ENCODE measurements at regions not wholly inside any gene's neighbourhood (a gene's known extent, or its start where the extent isn't known, plus 50 kb on each side); places are given as distances from the start of the nearest gene placed in this dataset.

- no peaks in the 10 kb centered on the region for H3K36me3 ChIP-seq (ENCODE audit: insufficient read depth, low read length)
- H2AFZ ChIP-seq (ENCODE audit: low read depth, low read length) = no peak overlapping the region
- no peaks in the 10 kb centered on the region for H4K20me1 ChIP-seq (ENCODE audit: insufficient read depth, low read length)
- TF ChIP-seq EZH2 (IDR thresholded peaks at IDR 0.05; ENCODE audit: borderline replicate concordance, low read depth, low read length, severe bottlenecking) = no peak
- no peak for TF ChIP-seq CTCF (IDR thresholded peaks at IDR 0.05; ENCODE audit: borderline replicate concordance, extremely low read depth, low read length, poor library complexity, severe bottlenecking)
- no peak overlapping the region for H3K4me3 ChIP-seq (ENCODE audit: low read depth in 1 of 2, low read length in 2 of 2)
- ATAC-seq (ENCODE audit: insufficient read depth, low read depth) = no peak
- no peak overlapping the region for H3K4me2 ChIP-seq (ENCODE audit: insufficient read depth, low read length)
- no peaks in the 10 kb centered on the region for H3K4me1 ChIP-seq (ENCODE audit: insufficient read depth, low read length)
- no peaks in the 10 kb centered on the region for H3K79me2 ChIP-seq (ENCODE audit: insufficient read depth, low read length)
- no peak overlapping the region for H3K9ac ChIP-seq (ENCODE audit: low read depth, low read length)
- H3K27me3 ChIP-seq (ENCODE audit: insufficient read depth, low read length, poor library complexity) = no peaks in the 10 kb centered on the region
- H3K9me3 ChIP-seq (ENCODE audit: insufficient read depth, low read length, severe bottlenecking) = no peaks in the 10 kb centered on the region
- no peak overlapping the region for H3K27ac ChIP-seq (ENCODE audit: low read length)
- no peak for DNase-seq
These were observed 133.7 kb upstream of the CCNG1 start for GRCh38 chr5:163303718-163304117.

GRCh38 chr5:163305655-163306054 is 131.7 kb upstream of the CCNG1 start:
- H3K27ac ChIP-seq (ENCODE audit: low read length) = no peak overlapping the region
- no peak for ATAC-seq (ENCODE audit: insufficient read depth, low read depth)
- H3K4me1 ChIP-seq (ENCODE audit: insufficient read depth, low read length) = peaks cover under 1% of the 10 kb centered on the region; the same call in 1 of the 2 replicates
- no peak overlapping the region for H3K9ac ChIP-seq (ENCODE audit: low read depth, low read length)
- no peaks in the 10 kb centered on the region for H3K79me2 ChIP-seq (ENCODE audit: insufficient read depth, low read length)
- TF ChIP-seq CTCF (IDR thresholded peaks at IDR 0.05; ENCODE audit: borderline replicate concordance, extremely low read depth, low read length, poor library complexity, severe bottlenecking) (no peak), EZH2 (IDR thresholded peaks at IDR 0.05; ENCODE audit: borderline replicate concordance, low read depth, low read length, severe bottlenecking) (no peak)
- H4K20me1 ChIP-seq (ENCODE audit: insufficient read depth, low read length) = no peaks in the 10 kb centered on the region
- no peaks in the 10 kb centered on the region for H3K9me3 ChIP-seq (ENCODE audit: insufficient read depth, low read length, severe bottlenecking)
- no peak overlapping the region for H2AFZ ChIP-seq (ENCODE audit: low read depth, low read length)
- no peaks in the 10 kb centered on the region for H3K36me3 ChIP-seq (ENCODE audit: insufficient read depth, low read length)
- H3K4me3 ChIP-seq (ENCODE audit: low read depth in 1 of 2, low read length in 2 of 2) = no peak overlapping the region
- H3K4me2 ChIP-seq (ENCODE audit: insufficient read depth, low read length) = no peak overlapping the region
- DNase-seq = no peak
- H3K27me3 ChIP-seq (ENCODE audit: insufficient read depth, low read length, poor library complexity) = no peaks in the 10 kb centered on the region

- no peak overlapping the region for H3K4me3 ChIP-seq (ENCODE audit: low read depth in 1 of 2, low read length in 2 of 2)
These were observed 131.0 kb upstream of the CCNG1 start for GRCh38 chr5:163306421-163306820.

More at GRCh38 chr5:163306421-163306820, 131.0 kb upstream of the CCNG1 start:
- H3K27me3 ChIP-seq (ENCODE audit: insufficient read depth, low read length, poor library complexity) = no peaks in the 10 kb centered on the region
- H3K27ac ChIP-seq (ENCODE audit: low read length) = no peak overlapping the region
- H3K36me3 ChIP-seq (ENCODE audit: insufficient read depth, low read length) = no peaks in the 10 kb centered on the region
- no peak overlapping the region for H3K9ac ChIP-seq (ENCODE audit: low read depth, low read length)
- no peak for TF ChIP-seq EZH2 (IDR thresholded peaks at IDR 0.05; ENCODE audit: borderline replicate concordance, low read depth, low read length, severe bottlenecking)
- peak; percentile 52 for TF ChIP-seq CTCF (IDR thresholded peaks at IDR 0.05; ENCODE audit: borderline replicate concordance, extremely low read depth, low read length, poor library complexity, severe bottlenecking)
- H3K4me1 ChIP-seq (ENCODE audit: insufficient read depth, low read length) = peaks cover 8% of the 10 kb centered on the region
- H3K79me2 ChIP-seq (ENCODE audit: insufficient read depth, low read length) = no peaks in the 10 kb centered on the region
- ATAC-seq (ENCODE audit: insufficient read depth, low read depth) = no peak
- no peaks in the 10 kb centered on the region for H3K9me3 ChIP-seq (ENCODE audit: insufficient read depth, low read length, severe bottlenecking)
- H2AFZ ChIP-seq (ENCODE audit: low read depth, low read length) = no peak overlapping the region
- no peak overlapping the region for H3K4me2 ChIP-seq (ENCODE audit: insufficient read depth, low read length)
- H4K20me1 ChIP-seq (ENCODE audit: insufficient read depth, low read length) = no peaks in the 10 kb centered on the region
- DNase-seq = no peak

All from DND-41 (cell line).